ENCODE measurements at regions not wholly inside any gene's neighbourhood (a gene's known extent, or its start where the extent isn't known, plus 50 kb on each side); places are given as distances from the start of the nearest gene placed in this dataset.

DNA sequence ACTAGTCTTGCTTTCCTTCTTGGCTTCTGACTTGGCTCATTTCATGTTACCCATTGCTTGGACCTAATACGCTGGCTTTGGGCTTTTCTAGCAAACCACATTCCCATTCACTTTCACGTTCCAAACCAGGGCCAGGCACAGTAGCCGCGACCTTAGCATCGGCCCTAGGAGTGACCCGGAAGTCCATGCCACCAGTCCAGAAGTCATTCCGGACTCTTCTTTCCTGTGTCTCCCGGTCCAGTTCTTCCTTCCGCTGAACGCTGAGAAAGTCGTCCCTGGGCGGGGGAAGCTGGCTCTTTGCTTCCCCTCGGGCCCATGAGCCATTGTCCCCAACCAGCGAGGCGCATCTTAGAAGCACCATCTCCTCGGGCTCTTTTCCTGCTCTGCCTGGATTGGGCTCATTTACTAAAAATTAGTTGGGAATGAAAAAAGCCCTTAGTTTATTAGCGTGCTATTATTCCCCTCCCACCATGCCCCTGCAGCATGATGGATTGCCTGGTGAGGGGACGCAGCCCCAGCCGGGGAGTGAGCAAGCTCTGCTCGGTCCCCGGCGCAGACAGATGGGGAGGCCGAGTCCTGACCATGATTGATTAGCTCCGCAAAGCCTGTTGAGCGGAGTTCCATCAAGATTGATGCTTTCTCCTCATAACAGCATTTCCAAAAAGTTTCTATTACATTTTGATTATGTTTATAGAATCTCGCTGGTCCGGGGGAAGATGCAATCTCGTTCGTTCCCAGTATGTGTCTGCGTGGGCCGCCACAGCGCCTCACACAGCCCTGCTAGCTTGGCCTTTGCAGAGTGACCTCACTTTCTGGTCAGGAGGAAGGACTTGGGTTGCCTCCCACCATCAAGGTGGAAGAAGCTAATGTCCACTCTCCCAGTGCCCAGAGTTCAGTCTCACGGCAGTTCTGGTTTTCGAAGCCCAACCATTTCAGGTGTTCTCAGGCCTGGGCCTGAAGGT is 115.1 kb upstream of the TOP1 start:
- DNase-seq (ENCODE audit: extremely low spot score, insufficient read length, low read depth) (no peak), FAIRE-seq (no peak)

DNA sequence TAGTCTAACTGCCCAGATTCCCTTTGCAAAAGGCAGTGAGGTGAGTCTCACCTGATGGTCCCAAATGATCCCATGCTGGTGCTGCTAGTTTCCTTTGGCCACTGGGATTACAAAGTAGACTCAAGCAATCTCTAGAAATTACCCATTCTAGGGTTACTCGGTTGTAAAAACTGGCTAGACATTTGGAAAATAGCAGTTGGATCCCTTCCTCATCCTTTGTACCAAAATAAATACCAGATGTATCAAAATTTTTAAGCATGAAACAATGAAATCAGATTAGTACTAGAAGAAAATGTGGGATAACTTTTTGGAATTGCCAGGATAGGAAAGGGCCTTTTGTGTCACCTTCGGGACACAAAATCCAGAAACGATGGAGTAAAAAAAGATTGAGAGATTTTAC is 112.9 kb upstream of the TOP1 start:
- DNase-seq (ENCODE audit: extremely low spot score, insufficient read length, low read depth) (no peak), FAIRE-seq (no peak)

DNA sequence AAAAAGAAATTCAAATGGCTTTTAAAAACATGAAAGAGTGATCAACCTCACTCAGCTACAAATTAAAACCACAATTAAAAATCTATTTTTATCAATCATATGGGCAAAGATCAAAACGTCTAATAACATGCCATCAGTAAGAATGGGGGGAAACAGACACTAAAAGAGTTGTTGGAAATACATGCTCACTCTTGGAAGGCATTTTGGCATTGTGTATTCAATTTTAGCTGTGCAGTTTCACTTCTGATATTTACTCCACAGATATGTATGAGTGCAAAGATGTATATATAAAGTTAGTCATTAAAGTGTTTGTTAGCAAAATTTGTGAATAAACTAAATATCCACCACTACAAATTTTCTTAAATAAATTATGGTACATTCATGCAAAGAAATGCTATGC is 112.3 kb upstream of the TOP1 start:
- DNase-seq (ENCODE audit: extremely low spot score, insufficient read length, low read depth) (no peak), FAIRE-seq (no peak)

DNA sequence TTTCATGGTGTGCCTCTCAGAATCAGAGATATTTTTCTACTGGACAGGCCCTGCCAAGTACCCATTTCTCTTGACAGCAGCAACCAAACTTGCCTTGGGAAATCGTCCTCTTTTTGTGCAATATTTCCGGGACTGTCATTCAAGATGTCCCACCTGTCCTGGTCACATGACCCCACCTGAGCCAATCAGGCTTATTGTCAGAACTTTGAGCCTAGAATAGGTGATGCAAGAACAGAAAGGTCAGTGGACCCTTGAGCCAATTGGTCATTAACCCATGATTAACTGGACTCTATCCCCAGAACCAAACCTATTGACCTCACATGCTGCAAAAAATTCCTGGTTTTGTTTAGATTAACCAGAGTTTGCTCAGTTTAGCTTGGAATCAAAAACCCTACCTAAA is 108.3 kb upstream of the TOP1 start:
- FAIRE-seq (no peak), DNase-seq (ENCODE audit: extremely low spot score, insufficient read length, low read depth) (no peak)

DNA sequence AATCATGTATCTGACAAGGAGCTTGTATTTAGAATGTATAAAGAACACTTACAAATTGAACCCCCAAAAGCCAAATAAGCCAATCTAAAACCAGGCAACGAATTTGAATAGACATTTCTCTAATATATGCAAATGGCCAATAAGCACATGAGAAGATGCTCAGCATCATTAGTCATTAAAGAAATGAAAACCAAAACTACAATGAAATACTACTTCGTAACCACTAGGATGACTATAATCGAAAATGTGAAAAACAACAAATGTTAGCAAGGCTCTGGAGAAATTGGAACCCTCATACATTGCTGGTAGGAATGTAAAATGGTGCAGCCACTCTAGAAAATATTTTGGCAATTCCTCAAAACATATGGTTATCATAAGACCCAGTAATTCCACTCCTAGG is 105.8 kb upstream of the TOP1 start:
- FAIRE-seq (no peak), DNase-seq (ENCODE audit: extremely low spot score, insufficient read length, low read depth) (no peak)

DNA sequence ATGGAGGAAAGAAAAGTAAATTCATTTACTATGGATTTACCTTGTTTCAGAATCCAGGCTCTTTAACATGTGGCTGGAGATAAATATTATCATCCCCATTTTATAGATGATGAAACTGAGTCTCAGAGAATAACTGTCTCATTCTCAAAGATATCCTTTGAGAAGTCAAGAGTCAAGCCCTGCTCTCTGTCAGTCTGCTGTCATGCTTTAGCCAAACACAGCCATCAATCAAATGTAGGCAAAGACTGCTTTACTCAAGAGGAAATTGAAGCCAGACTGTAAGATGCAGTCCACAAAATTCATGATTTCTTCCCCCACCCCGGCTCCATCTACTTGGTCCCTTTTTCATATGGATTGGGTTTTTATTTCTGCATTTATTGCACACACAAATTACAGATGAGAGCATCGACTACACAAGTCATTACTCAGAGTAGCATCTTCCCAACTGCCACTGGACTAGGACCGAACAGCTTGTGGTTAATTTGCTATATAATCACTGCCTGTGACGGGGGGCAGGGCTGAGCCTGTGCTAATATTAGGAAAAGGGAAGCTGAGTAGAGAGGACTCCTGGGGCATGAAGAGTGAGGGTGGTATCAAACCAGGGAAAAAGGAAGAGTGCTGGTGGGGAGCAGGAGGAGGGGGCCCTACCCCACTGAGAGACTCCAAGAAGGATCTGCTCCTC is 102.7 kb upstream of the TOP1 start:
- DNase-seq (ENCODE audit: extremely low spot score, insufficient read length, low read depth): no peak
- no peak for FAIRE-seq

DNA sequence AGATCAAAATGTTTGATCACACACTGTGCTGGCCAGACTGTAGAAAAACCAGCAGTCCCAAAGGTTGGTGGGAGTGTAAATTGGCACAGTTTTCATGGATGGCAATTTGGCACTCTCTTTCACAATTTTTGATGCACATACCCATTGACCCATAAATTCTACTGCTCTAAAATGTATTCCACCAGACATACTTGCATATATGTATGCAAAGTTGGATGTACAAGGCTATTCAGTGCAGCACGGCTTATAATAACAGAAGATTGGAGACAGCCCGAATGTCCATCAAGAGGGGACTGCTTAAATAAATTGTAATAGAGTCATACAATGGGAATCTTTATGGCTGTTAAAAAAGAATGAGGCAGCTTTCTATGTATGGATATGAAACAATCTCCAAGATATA is 101.7 kb upstream of the TOP1 start:
- DNase-seq (ENCODE audit: extremely low spot score, insufficient read length, low read depth): no peak
- no peak for FAIRE-seq

DNA sequence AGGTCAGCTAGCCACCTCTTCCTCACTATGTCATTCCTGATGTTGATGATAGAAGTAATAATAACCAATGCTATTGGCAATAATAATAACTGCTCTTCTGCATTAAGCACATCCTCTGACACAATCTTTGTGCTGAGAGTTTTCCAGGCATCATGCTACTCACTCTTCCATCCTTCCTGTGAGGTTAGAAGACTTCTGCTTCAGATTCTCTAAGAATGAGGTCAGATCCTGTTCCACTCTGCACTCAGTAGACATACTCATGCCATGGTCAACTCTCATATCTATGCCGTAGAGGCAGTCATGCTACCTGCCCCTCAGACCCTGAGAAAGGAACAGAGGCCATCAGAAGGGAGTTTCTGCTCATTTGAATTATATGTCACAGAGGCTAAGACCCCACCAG is 98.1 kb upstream of the TOP1 start:
- DNase-seq (ENCODE audit: extremely low spot score, insufficient read length, low read depth) (no peak), FAIRE-seq (no peak)

DNA sequence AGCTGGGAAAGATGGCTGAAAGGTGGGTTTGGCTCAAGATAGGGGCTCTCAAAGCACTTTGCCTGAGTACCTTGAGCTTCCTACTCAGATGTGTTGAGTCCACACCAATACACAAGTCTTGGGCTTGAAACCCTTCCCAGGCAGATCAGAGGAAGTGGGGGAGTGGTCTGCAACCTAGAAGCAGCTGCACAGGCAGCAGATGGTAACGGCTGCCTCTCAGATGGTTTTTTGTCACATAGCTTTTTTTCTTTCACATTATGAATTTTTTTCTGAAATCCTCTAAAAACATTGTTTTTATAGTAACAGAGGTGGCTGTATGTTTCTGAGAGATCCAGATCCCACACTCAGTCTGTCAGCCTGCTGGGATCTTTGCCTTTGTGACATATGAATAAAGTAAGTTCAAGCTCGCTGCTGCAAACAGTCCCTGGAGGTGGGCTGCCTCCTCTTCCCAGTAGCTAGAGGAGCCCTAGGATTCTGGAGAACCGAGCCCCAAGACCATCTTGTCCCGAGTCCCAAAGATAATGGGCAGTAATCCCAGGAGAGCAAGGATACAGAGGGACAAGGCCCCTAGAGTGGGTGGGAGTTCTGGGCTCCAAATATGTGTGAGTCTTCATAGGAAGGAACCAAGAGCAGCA is 97.1 kb upstream of the TOP1 start:
- FAIRE-seq (no peak), DNase-seq (ENCODE audit: extremely low spot score, insufficient read length, low read depth) (no peak)

DNA sequence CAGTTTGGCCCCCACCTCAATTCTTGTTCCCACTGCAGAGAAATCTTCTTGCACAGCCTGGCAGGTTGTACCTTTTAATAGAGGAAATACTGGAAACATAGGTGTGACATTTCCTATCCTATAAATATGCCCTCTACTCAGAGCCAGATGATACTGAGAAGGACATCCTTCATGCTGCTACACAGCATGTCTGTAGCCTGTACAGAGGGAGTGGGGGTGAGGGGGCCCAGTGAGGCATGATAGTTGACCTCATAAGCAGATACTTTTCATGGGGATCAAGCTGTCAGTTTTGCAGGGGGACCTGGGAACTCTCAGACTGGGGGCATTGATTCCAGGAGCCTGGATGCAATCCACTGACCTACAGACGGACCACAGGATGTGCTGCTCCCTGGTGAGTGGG is 96.2 kb upstream of the TOP1 start:
- DNase-seq (ENCODE audit: extremely low spot score, insufficient read length, low read depth): no peak
- FAIRE-seq: no peak

DNA sequence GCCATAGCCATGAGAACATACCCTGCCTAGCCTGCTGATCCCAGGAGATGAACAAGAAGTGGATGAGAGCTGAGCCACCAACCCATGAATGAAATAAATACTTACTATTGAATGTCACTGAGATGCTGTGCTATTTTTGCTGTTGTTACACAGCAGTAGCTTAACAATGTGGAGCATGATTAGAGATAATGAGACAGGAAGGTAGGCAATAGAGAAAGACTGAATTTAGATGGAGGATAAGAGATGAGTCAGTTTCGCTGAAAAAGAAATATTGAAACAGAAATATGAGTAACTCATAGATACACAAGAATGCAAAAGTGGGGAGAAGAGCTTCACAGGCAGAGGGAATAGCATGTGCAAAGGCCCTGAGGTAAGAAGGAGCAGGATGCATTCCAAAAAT is 94.9 kb upstream of the TOP1 start:
- no peak for DNase-seq (ENCODE audit: extremely low spot score, insufficient read length, low read depth)

DNA sequence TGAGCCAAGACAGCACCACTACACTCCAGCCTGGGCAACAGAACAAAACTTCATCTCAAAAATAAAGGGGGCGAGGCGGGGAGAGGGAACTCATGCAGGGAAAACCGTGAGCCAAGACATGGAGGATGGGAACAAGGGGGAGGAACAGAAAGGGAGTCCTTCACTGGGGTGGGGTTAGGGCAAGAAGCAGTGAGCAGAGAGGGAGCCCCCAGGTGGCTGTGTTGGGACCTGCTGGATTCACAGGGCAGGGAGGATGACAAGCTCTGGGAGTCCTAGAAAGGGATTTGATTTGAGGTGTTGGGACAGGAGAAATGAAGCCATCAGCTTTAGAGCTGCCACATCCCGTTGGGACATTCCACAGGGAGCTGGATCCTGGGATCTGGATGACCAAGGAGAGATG is 90.6 kb upstream of the TOP1 start:
- FAIRE-seq: no peak
- DNase-seq (ENCODE audit: extremely low spot score, insufficient read length, low read depth): no peak

More for the DNA sequence above, 94.9 kb upstream of the TOP1 start:
- FAIRE-seq: no peak

DNA sequence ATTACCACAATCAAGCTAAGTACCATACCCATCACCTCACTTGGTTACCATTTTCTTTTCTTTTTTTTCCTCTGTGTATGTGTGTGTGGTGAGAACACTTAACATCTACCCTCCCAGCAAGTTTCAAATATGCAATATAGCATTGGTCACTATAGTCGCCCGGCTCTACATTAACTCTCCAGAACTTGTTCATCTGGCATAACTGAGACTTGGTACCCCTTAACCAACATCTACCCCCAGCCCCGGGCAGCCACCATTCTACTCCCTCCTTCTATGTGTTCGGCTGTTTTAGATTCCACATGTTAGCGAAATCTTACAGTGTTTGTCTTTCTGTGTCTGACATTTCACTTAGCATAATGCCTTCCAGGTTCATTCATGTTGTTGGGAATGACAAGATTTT is 89.0 kb upstream of the TOP1 start:
- FAIRE-seq: no peak
- DNase-seq (ENCODE audit: extremely low spot score, insufficient read length, low read depth): no peak

DNA sequence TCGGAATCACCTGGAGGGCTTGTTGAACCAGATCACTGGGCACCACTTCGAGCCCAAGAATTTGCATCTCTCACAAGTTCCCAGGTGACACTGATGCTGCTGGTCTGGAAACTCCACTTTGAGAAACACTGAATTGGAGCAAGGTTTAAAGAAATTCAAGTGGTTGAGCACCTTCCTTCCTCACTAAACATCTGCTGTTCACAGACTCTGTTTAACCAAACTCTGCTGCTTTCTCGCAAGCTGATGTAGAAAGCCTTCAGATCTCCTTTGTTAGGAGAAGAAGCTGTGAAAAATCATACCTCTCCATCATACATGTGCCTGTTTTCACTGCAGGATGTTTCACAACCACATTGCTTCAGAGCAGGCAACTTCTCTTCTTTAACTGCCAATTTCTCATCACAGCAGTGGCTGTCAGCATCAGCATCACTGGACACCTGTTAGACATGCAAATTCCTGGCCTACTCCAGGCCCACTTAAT is 87.5 kb upstream of the TOP1 start:
- no peak for DNase-seq (ENCODE audit: extremely low spot score, insufficient read length, low read depth)
- FAIRE-seq: no peak

DNA sequence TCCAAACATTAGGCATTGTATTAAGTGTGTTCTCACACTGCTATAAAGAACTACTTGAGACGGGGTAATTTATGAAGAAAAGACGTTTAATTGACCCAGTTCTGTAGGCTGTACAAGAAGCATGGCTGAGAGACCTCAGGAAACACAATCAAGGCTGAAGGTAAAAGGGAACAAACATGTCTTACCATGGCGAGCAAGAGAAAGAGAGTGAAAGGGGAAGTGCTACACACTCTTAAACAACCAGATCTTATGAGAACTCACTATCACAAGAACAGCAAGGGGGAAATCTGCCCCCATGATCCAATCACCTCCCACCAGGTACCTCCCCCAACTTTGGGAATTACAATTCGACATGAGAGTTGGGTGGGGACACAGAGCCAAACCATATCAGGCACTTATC is 86.6 kb upstream of the TOP1 start:
- FAIRE-seq (no peak), DNase-seq (ENCODE audit: extremely low spot score, insufficient read length, low read depth) (no peak)

DNA sequence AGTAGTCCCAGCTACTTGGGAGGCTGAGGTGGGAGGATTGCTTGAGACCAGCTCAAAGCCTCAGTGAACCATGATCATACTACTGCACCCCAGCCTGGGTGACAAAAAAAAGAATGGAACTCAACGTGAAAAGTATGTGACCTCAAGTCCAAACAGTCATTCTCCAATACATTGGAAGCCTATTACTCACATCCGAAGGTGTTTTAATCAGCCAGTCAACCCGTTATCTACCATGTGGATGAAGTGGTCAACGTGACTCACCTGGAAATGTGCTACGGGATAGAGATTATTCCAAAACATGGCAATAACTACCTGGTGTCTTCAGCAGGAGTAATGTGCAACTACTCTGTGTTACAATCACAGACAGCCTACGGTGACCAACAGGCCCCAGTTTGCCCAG is 85.8 kb upstream of the TOP1 start:
- FAIRE-seq (no peak), DNase-seq (ENCODE audit: extremely low spot score, insufficient read length, low read depth) (no peak)

DNA sequence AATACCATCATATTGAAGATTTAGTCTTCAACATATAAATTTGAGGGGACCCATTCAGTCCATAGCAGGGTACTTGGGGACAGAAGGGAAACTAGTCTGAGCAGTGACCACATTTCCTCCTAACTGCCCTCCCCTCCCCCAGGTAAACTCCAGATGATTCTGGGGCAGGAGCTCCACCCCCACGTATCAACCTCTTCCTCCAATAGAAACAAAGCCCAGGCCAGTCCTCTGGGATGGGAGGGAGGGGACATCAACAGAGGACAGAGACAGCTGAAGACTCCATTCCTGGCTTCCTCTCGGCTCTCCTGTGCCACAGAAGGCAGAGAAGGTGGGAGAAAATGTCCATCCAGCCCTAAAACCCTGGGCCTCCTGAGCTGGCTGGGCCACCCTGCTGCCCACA is 85.0 kb upstream of the TOP1 start:
- DNase-seq (ENCODE audit: extremely low spot score, insufficient read length, low read depth) (no peak), FAIRE-seq (no peak)

DNA sequence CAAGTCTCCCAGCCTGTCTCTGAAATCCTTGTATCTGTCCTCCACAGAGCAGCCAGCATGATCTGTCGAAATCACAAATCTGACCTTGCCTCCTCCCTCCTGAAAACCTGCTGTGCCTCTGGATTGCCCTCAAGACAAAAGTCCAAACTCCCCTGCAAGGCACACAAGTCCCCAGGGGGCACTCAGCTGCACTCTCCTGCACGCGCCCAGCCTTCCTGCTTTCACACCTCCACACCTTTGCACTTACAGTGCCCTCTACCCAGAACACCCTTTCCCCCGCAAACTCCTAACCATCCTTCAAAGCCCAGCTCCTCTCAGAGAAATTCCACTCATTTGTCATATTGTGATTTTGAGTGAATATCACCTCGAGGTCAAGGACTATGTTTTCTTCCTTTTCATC is 83.4 kb upstream of the TOP1 start:
- FAIRE-seq: no peak
- no peak for DNase-seq (ENCODE audit: extremely low spot score, insufficient read length, low read depth)

DNA sequence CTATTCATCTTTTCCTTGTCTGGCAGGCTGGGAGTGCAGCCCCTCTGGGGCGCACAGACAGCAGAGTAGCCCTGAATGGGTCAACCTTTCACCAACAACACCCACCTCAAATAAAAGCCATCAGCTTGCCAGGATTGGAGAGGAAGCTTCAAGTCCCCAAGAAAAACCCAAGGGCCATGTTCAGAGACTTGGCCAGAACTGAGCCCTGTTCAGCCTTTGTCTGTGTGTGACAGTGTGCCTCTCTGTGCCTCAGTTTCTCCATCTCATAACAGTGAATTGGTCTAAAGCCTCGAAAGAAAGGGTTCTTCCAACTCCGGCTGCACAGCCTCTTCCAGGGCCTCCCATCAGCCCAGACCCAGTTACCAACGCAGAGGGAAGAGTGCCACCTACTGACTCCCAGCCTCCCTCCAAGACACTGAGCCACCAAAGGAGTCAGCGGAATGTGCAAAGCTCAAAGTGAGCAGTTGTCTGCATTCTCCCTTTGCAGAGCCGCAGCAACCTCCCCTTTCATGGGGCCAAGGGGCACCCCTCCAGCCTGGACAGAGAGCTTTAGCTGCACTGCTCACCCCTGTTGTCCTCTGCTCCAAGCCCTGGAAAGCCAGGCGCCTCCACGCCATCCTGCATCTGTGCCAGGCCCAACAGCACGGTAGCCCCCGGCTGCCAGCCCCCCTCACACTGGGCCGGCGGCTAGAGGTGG is 82.7 kb upstream of the TOP1 start:
- FAIRE-seq: no peak

DNA sequence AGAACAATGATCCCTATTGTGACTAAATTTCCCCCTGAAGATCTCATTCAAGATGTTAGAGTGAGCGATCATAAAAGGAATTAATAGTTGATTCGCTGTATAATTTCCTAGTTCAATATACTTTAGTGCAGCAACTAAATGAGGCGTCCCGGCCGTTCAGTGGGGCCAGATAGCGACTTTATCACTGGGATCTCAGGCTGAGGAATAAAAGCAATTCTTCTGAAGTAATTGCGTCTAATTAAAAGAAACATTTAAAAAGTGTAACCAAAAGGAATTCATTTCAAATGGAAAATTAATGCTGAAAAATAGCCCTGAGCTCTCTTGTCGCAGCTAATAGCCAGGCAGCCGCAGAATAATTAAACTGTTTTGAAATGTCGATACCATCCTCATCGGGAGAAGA is 82.2 kb upstream of the TOP1 start:
- no peak for DNase-seq (ENCODE audit: extremely low spot score, insufficient read length, low read depth)
- FAIRE-seq: no peak

More for the DNA sequence above, 82.7 kb upstream of the TOP1 start:
- DNase-seq (ENCODE audit: extremely low spot score, insufficient read length, low read depth): no peak

Measured in GM18507 (cell line).